ENCODE measurements at regions not wholly inside any gene's neighbourhood (a gene's known extent, or its start where the extent isn't known, plus 50 kb on each side); places are given as distances from the start of the nearest gene placed in this dataset.

DNA sequence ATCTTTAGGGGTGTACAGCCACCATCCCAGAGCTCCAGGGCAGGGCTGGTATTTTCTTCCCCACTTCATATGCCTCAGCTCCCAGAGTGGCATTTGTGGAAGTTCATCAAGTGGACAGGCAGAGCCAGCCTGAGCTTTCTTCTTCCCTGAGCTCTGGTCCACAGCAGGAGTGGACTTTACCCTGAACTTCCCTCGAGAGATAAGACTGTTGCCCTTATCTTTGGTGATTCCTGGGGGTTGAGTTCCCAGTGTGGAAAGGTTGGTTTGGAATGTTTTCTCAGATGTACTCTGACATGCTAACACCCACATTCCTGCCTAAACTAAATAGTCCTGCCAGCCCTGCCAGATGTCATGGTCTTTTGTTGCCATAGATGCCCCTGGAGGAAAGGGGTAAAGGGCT is 62.0 kb upstream of the LGALSL start:
- H3K4me3 ChIP-seq (ENCODE audit: low read depth, low read length) = no peak overlapping the region
- DNase-seq (ENCODE audit: low read depth) = no peak
- TF ChIP-seq CTCF (conservative IDR thresholded peaks at IDR 0.05; ENCODE audit: low read depth, low read length) = no peak

DNA sequence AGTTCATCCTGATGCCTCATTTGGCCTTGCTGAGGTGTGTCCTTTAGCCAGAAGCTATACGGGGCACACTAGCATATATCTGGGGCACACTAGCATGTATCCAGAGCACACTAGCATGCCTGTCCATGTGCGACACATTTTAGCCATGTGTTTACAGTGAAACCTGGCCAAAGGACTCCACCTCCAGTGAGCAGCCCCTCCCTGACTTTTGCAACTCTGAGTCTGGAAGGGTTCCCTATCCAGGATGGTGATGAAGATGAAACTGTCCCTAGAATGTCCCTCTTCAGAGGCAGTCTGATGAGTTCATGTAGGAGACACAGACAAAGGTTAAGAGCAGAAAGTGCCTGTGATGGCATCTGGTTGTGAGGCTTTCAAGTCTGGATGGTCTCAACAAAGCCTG is 61.4 kb upstream of the LGALSL start:
- no peak for TF ChIP-seq CTCF (conservative IDR thresholded peaks at IDR 0.05; ENCODE audit: low read depth, low read length)
- H3K4me3 ChIP-seq (ENCODE audit: low read depth, low read length) = no peak overlapping the region
- DNase-seq (ENCODE audit: low read depth) = no peak

DNA sequence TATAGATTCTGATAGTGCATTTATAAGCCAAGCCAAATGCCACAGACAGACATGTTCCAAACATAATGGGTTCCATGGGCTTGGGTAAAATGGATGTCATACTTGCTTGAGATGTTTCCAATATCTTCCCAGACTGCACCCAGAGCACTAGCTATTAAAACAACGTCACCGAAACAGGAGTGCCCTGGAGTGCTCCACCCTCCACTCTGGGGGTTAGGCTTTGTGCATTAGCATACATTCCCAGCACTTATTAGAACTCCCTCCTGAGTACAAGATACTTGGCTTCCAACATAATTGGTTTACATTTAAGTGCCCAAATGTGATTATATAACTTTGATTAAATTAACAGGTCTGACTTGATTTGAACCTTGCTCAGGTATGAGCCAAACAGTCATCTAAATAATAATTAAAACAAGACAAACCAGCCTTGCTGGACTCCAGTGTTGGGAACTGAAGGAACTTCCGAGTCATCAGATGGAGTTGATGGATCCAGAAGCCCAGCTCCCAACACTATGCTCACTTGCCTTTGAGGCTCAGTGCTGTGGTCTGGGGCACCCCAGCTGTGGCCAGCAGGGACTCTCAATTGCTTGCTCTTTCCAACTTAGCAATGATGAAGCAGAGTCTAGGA is 60.5 kb upstream of the LGALSL start:
- no peak overlapping the region for H3K4me3 ChIP-seq (ENCODE audit: low read depth, low read length)

DNA sequence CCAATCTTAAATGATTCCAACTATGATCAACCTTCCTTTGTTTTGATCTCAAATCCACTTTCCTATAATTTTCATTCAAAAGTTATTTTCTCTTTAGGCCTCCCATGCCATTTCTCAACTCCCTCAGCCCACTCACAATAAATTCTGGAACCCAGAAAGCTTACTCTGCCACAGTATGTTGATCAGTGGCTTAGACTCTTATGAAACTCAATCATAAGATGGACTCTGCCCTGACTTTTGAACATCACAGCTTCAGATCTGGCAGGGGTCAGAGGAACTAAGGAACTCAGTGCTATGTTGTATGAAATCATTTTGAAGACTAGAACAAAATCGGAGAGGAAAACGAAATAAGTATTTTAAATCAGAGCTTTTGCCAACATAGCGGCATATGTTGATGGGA is 59.8 kb upstream of the LGALSL start:
- no peak for TF ChIP-seq CTCF (conservative IDR thresholded peaks at IDR 0.05; ENCODE audit: low read depth, low read length)
- DNase-seq (ENCODE audit: low read depth) = no peak
- no peak overlapping the region for H3K4me3 ChIP-seq (ENCODE audit: low read depth, low read length)

More for the DNA sequence above, 60.5 kb upstream of the LGALSL start:
- DNase-seq (ENCODE audit: low read depth) = no peak
- no peak for TF ChIP-seq CTCF (conservative IDR thresholded peaks at IDR 0.05; ENCODE audit: low read depth, low read length)

GRCh38 chr2:64396001-64396400 is 58.0 kb upstream of the LGALSL start:
- no peak for TF ChIP-seq CTCF (conservative IDR thresholded peaks at IDR 0.05; ENCODE audit: low read depth, low read length)
- no peak for DNase-seq (ENCODE audit: low read depth)

DNA sequence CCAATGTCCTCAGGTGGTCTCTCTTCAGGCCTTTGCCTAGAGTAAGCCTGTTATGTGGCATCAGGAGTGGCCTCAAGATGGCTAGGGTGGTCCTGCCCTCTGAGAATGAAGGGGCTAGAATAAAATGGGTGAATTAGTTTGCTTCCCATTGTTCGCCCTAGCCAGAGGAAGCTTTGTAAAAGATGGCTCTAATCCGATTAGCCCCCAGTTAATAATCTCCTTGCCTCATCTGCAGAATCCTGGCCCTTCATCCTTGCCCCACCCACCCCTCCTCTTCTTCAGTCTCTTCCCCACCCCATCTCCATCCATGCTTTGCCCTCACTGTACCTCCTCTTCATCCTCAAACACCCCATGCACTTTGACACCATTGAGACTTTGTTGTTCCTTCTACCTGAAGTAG is 57.4 kb upstream of the LGALSL start:
- no peak overlapping the region for H3K4me3 ChIP-seq (ENCODE audit: low read depth, low read length)
- TF ChIP-seq CTCF (conservative IDR thresholded peaks at IDR 0.05; ENCODE audit: low read depth, low read length) = no peak
- DNase-seq (ENCODE audit: low read depth) = no peak

More at GRCh38 chr2:64396001-64396400, 58.0 kb upstream of the LGALSL start:
- H3K4me3 ChIP-seq (ENCODE audit: low read depth, low read length) = no peak overlapping the region

DNA sequence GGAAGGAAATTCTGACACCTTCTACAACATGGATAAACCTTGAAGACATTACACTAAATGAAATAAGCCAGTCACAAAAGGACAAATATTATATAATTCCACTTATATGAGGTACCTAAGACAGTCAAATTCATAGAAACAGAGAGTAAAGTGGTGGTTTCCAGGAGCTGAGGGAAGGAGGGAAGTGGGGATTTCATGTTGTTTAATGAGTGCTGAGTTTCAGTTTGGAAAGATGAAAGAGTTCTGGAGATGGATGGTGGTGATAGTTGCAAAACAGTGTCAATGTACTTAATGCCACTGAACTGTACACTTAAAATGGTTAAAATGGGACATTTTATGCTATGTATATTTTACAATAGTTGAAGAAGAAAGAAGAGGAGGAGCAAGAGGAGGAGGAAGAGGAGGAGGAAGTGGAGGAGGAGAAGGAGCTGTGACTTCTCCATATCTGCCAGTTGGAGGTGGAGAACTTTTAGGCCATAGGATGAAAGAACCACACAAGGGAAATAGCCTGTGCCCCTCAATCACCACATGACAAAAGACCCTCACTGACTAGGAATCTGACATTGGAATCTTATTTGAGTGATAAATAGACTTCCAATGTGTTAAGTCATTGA is 55.3 kb upstream of the LGALSL start:
- no peak overlapping the region for H3K4me3 ChIP-seq (ENCODE audit: low read depth, low read length)
- TF ChIP-seq CTCF (conservative IDR thresholded peaks at IDR 0.05; ENCODE audit: low read depth, low read length) = no peak
- DNase-seq (ENCODE audit: low read depth) = no peak

Data from epithelial cell of proximal tubule (primary cell).